ENCODE measurements at regions not wholly inside any gene's neighbourhood (a gene's known extent, or its start where the extent isn't known, plus 50 kb on each side); places are given as distances from the start of the nearest gene placed in this dataset.

GRCh38 chr12:124505001-124505818, 62.2 kb downstream of the NCOR2 start:
- DNase-seq (no peak), ATAC-seq (no peak)
- Histone ChIP-seq H3K27ac (no peak overlapping the region), H3K36me3 (no peaks in the 10 kb centered on the region), H3K4me1 (peaks cover 61% of the 10 kb centered on the region), H3K4me3 (no peak overlapping the region), H3K27me3 (no peaks in the 10 kb centered on the region), H3K9me3 (no peaks in the 10 kb centered on the region)
- no peak for TF ChIP-seq CTCF (IDR thresholded peaks at IDR 0.05)
- intact Hi-C loops (cut with DNase I): no loop called here

- TF ChIP-seq CTCF (IDR thresholded peaks at IDR 0.05): no peak
- Histone ChIP-seq H3K4me1 (peaks cover 56% of the 10 kb centered on the region), H3K27ac (no peak overlapping the region), H3K4me3 (no peak overlapping the region), H3K9me3 (no peaks in the 10 kb centered on the region), H3K36me3 (no peaks in the 10 kb centered on the region), H3K27me3 (no peaks in the 10 kb centered on the region)
- ATAC-seq (no peak), DNase-seq (no peak)
- intact Hi-C loops (cut with DNase I): no loop called here
Observed at GRCh38 chr12:124504273-124505000, 63.0 kb downstream of the NCOR2 start.

- no peaks in the 10 kb centered on the region for H3K36me3 ChIP-seq
- no peak overlapping the region for H3K27ac ChIP-seq
- no peak for TF ChIP-seq CTCF (IDR thresholded peaks at IDR 0.05)
- H3K27me3 ChIP-seq: no peaks in the 10 kb centered on the region
- intact Hi-C loops (cut with DNase I): no loop called here
- no peak for ATAC-seq
- no peak for DNase-seq
- peaks cover 55% of the 10 kb centered on the region for H3K4me1 ChIP-seq
- H3K9me3 ChIP-seq: no peaks in the 10 kb centered on the region
- no peak overlapping the region for H3K4me3 ChIP-seq
Observed at GRCh38 chr12:124503305-124503704, 64.1 kb downstream of the NCOR2 start.

- no peak for TF ChIP-seq CTCF (IDR thresholded peaks at IDR 0.05)
- ATAC-seq: no peak
- H3K27ac ChIP-seq: no peak overlapping the region
- no peak overlapping the region for H3K4me3 ChIP-seq
- H3K27me3 ChIP-seq: no peaks in the 10 kb centered on the region
- DNase-seq: no peak
- intact Hi-C loops (cut with DNase I): no loop called here
- no peaks in the 10 kb centered on the region for H3K9me3 ChIP-seq
- no peaks in the 10 kb centered on the region for H3K36me3 ChIP-seq
- H3K4me1 ChIP-seq: peaks cover 55% of the 10 kb centered on the region
Observed at GRCh38 chr12:124502379-124502778, 65.0 kb downstream of the NCOR2 start.

GRCh38 chr12:124501827-124502226, 65.6 kb downstream of the NCOR2 start:
- intact Hi-C loops (cut with DNase I): no loop called here
- peaks cover 55% of the 10 kb centered on the region for H3K4me1 ChIP-seq
- ATAC-seq: no peak

More at GRCh38 chr12:124501827-124502226, 65.6 kb downstream of the NCOR2 start:
- no peak for TF ChIP-seq CTCF (IDR thresholded peaks at IDR 0.05)
- Histone ChIP-seq H3K27ac (no peak overlapping the region), H3K9me3 (no peaks in the 10 kb centered on the region), H3K4me3 (no peak overlapping the region), H3K27me3 (no peaks in the 10 kb centered on the region), H3K36me3 (no peaks in the 10 kb centered on the region)
- no peak for DNase-seq
